Hematopoietic multipotent progenitor cell treated with erythropoietin and hydrocortisone succinate and interleukin-3 and kit ligand, for 4 days (in vitro differentiated cells): ENCODE measurements at regions not wholly inside any gene's neighbourhood (a gene's known extent, or its start where the extent isn't known, plus 50 kb on each side); places are given as distances from the start of the nearest gene placed in this dataset.
"Not testable (repeated sequence)": the region's sequence is repeated elsewhere in the genome, so short reads cannot be mapped to it uniquely, and the experiment has no call there.

Experiments used
- DNase-seq: peaks from one replicate; pipeline ENCODE4 v3.0.0-alpha.2; 2015

DNA sequence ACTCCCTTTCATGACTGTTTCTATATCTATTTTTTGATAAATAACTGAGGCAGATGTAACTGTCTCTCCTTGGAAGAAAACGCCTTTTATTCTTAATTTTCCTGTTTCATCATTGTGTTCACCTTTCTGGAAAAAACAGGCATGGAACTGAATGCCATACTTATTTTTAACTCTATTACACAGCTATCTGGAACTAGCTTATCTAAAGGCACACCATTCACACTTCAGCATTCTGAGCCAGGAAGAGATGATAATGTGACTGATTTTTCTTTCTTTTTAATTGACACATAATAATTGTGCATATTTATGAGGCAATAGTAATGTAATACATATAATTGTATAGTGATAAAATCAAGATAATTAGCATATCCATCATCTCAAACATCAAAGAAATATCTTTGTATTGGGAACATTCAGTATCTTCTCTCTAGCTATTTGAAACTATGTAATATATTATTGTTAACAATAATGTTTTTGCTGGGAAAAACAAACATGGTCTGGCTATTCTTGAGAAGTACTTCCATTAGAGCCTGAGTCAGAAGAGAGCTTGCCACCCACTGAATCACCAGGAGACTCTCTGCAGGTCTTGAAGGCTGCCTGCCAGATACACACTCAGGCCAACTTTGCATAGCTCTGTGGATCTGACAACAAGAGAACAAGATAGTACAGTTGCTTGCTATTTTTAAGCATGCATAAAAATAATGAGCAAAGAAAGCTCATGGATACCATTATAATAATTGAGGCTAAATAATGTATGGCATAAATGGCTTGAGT is 501.0 kb upstream of the EDIL3 start:
- no peak for DNase-seq

DNA sequence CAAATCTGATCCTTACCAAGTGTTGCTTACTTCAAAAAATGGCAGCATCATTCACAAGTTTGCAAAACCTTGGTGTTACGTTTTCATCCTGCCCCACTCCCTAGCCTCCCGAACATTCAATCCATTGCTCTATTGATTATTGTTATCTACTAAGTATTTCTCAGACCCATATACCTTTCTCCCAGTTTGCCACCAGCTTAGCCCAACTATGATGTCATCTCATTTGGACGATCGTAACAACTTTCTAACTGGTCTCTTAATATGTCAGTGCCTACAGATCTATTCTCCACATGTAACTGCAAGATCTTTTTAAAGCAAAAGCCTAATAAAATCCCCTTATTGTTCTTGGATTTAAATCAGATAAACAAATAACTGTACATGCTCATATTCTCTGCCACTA is 497.1 kb upstream of the EDIL3 start:
- no peak for DNase-seq

DNA sequence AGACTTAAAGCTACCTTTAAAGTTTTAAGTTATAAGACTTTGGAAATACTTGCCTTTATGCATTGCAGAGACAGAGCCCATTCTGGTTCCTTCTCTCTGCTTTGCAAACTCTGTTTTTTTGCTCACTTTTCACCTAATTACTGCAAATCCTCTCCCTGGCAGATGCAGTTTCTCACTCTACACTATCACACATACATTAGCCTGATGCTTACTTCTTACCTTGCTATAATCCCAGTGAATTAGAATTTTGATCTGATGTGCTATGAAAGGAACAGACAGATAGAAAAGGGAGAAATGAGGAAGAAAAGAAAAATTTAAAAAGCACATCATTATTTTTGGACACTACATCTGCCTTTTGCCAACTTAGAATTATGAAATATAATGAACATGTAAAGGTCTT is 489.5 kb upstream of the EDIL3 start:
- no peak for DNase-seq

DNA sequence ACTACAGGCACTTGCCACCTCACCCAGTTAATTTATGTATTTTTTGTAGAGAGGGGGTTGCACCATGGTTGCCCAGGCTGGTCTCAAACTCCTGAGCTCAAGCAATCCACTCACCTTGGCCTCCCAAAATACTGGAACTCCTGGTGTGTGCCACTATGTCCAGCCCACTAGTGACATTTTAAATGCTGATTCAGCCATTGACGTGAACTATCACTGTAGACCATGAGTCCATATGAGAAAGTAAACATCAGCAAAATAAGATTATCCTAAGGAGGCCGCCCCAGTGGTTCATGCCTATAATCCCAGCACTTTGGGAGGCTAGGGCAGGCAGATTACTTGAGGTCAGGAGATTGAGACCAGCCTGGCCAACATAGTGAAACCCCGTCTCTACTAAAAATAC is 488.1 kb upstream of the EDIL3 start:
- no peak for DNase-seq

DNA sequence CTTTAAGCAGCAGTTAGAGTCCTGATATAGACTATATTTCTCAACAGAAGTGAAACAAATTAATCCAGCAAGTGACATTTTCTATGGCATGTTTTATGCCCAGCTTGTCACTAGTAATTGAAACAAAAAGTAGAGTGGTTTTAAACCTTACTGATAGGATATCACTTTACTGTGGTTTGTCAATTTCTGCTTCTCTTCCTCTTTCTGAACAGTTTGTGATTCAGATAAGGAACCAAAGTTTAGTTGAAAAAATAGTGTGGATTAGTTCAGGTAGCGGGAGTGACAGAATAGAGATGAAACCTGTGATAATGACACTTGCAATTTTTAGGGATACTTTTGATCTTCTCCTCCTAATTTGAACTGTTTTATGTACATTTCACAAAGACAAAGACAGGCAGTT is 485.7 kb upstream of the EDIL3 start:
- peak; percentile 80 for DNase-seq

DNA sequence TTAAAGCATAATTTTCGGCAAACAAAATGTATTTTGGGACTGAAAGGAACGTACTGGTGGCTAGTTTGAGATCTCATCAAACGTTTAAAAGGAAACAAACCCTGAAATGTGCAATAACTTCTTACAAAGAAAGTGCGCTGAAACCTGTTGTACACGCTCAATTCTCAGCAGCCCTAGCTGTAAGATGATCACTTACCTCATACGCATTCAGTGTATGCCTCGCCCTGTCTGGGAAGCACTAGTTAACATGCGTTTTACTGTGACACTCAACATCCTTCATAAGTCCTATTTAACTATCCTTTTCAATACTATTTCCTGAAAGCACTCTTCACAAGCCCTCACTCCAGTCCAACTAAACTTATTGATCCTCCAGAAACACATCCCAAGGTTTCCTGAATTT is 485.0 kb upstream of the EDIL3 start:
- peak; percentile 7 for DNase-seq

DNA sequence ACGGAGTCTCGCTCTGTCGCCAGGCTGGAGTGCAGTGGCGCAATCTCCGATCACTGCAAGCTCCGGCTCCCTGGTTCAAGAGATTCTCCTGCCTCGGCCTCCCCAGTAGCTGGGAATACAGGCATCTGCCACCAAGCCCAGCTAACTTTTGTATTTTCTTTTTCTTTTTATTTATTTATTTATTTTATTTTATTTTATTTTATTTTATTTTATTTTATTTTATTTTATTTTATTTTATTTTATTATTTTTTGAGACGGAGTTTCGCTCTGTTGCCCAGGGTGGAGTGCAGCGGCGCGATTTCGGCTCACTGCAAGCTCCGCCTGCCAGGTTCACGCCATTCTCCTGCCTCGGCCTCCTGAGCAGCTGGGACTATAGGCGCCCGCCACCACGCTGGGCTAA is 479.3 kb upstream of the EDIL3 start:
- not testable (repeated sequence) for DNase-seq

DNA sequence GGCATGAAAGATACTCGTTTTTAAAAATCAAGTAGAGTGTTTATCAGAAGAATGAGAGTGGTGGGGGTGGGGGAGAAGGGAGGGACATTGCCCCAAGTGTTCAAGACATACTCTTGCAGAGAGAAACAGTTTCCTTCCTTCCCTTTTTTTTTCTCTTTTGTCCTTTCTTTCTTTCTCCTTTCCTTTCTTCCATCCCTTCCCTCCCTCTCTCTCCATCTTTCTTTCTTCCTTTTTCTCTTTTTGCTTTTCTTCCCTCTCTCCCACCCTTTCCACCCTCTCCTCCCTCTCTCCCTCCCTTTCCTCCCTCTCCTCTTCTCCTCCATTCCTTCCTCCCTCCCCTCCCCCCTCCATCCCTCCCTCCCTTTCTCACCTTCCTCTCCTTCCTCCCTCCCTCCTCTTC is 478.3 kb upstream of the EDIL3 start:
- DNase-seq: peak; percentile 10

DNA sequence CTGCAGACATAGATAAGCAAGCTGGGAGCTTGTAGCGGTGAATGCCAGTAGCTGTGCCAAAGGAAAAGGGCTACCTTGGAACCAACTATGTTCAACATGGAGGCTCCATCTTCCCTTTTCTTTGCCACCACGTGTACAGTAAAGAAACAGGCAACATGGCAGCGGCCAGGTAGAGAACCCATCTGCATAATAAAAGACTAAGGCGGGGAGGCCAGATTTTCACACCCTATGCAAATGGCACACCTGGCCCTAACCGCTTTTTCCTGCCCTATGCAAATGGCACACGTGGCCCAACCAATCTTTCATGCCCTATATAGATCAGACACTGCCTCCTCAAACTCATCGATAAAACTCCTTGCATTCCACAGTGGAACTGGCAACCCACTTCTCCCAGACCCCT is 477.5 kb upstream of the EDIL3 start:
- DNase-seq: no peak

DNA sequence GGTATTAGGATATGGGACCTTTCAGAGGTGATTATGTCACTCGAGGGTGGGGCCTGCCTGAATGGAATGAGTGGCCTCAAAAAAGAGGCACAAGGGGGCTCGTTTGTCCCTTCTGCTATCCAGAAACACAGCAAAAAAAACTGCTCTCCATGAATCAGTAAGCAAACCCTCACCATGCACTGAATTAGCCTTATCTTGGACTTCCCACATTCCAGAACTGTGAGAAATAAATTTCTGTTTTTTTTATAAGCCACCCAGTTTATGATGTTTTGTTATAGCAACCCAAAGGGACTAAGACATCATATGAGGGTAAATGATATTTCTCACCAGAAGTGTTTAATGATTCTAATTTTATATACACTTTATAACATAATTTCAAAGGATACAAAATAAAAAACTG is 476.6 kb upstream of the EDIL3 start:
- no peak for DNase-seq

DNA sequence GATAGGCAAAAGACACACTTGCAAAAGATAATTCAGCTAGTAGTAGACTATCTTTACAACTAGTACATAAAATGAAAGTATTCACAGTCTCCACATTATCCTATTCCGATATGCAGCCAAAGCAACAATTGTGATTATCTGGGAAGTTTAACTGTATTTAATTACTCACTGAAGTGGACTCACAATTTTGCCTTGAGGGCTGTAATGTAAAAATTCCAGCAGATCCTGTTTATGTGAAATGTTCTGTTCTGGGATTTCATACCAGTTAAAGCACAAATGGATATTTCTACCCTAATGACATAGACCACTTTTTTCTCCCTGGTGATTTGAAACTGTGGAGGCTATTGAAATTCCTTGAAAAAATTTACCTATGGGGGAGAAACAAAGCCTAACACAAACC is 474.4 kb upstream of the EDIL3 start:
- no peak for DNase-seq

DNA sequence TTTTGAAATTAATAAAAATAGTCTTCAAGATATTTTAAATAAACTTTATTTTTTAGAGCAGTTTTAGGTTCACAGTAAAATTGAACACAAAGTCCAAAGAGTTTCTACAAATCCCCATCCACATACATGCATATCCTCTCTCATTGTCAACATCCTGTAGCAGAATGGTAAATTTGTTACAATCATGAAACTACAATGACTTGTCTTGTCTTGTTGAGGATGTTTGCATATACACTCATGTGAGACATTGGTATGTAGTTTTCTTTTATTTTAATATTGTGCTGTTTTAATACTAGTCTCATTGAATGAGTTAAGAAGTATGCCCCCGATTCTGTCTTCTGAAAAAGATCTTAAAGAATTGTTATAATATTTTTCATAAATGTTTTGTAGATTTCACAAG is 447.0 kb upstream of the EDIL3 start:
- DNase-seq: no peak

DNA sequence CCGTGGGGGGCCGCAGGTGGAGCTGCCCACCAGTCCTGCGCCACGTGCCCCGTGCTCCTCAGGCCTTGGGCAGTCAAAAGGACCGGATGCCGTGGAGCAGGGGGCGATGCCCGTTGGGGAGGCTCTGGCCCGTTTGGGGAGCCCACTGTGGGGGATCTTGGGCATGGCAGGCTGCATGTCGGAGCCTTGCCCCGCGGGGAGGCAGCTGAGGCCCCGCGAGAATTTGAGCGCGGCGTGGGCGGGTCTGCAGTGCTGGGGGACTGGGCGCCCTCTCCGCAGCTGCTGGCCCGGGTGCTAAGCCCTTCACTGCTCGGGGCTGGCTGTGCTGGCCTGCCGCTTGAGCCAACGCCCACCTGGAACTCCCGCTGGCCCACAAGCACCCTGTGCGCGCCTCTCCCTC is 445.6 kb upstream of the EDIL3 start:
- no peak for DNase-seq

DNA sequence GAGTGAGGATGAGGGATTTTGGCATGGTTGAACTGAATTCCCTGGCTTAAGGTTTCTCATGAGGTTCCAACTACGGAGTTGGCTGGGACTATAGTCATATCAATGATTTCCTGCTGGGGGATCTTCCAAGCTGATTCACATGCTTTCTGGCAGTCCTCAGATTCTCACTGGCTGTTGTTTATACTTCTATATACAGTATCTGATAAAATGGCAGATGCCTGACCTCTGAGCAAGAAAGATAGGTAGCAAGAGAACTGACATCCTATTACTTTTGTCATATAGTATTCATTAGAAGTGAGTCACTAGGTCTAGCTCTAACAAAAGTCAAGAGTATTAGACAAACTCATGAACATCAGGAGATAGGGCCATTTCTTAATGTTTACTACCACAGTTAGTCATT is 440.9 kb upstream of the EDIL3 start:
- DNase-seq: no peak

DNA sequence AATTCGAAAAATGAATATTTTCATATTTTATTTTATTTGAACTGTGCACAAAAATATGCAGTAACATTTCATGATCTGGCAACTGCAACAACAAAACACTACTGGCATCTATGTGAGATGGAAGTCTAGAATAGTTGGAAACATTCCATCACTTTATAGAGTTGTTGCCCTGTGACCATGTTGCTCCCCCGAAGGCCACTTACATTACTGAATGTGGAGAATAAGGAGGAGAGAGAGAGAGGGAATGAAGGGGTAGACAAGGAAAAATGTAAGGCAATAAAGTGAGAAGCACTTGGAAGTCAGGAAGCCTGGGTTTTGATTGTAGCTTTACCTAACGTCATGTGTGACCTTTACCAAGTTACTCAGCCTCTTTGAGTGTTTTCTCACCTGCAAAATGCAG is 437.2 kb upstream of the EDIL3 start:
- DNase-seq: no peak

DNA sequence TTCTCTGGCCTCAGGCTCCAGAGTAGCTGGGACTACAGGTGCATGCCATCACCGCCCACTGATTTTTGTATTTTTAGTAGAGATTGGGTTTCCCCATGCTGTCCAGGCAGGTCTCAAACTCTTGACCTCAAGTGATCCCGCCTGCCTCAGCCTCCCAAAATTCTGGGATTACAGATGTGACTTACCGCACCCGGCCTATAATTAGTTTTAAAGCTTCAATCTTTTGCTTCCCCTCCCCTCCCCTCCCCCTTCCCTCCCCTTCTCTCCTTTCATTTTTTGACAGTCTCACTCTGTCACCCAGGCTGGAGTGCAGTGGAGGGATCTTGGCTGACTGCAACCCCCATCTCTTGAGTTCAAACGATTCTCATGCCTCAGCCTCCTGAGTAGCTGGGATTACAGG is 433.3 kb upstream of the EDIL3 start:
- DNase-seq: no peak

DNA sequence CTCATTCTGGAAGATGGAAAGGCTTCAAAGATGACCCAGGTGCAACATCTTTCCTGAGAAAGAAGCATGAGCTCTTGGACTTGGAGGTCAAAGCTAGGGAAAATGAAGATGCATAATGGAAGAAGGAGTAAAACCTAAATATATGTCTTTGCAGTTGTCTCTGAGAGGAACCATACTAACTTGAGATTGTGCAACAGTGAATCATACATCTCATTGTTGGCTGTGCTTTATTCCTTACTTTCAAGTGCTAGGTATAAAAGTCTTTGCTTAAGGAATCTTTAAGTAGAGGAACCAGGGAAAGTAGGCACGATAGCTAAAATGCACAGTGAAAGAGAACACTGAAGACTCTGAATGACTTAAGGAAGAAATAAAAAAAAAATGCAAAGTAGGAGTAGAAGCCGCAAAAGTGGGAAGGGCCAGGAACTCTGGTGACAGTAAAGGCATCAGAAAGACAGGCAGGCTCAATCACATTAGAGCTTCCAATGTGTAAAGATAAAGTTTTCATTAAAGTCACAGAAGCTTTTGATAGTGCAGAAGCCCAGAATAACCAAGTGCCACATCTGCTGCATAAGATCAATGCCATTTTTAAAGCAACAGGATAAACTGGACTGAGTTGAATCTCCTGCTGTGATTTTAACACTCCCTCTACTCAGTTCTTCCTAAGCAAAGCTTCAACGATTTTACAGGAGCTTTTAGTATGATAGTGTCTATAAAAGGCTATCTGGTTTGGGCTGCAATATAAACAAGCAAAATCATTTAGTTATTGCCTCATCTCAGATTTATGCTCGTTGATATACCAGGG is 432.3 kb upstream of the EDIL3 start:
- no peak for DNase-seq

DNA sequence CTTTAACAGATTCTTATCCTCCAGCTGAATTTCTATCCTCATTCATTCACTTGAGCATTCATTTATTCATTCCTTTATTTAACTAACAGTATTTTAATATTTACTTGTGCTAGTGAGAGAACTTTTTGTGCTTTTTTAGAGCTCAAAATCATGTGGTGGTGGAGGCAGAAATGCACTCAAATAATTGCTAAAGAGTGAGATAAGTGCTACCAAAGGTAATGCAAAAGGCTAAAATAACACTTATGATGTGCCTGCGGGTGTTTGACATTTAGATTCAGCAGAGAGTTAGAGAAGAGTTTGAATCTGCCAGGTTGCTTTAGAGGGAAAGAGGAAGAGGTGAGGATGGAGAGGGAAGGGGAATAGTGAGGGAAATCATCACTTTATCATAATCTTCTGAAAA is 431.5 kb upstream of the EDIL3 start:
- no peak for DNase-seq

DNA sequence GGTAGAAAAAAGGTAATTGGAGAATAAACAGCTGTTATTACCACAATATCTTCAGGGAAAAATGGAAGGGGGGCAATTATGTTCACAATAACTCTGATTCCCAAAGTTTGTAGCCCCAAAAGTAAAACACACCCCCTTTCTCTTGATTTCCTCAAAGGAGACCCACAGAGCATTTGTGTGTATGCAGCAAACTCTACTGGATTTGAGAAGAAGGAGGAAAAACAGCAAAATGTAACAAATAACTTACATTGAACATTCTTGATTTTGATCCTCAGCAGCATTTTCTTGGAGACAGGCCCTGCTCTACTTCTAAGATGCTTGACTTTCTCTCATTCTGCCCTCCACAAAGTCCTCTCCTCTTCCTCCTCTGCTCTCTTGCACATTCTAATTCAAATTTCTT is 420.8 kb upstream of the EDIL3 start:
- DNase-seq: no peak

DNA sequence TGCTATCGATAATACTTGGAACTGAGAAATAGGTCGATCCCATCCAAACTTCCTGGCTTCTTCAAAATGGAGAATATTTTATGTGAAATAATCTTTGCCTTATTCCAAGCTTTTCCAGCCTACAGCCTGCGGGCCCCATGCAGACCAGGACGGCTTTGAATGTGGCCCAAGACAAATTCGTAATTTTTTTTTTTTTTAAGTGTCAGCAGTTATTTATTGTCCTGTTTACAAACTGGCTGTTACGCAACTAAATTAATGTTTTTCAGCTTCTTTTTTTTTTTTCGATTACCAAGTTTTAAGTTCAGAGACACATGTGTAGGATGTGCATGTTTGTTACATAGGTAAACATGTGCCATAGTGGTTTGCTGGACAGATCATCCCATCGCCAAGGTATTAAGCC is 411.7 kb upstream of the EDIL3 start:
- no peak for DNase-seq

DNA sequence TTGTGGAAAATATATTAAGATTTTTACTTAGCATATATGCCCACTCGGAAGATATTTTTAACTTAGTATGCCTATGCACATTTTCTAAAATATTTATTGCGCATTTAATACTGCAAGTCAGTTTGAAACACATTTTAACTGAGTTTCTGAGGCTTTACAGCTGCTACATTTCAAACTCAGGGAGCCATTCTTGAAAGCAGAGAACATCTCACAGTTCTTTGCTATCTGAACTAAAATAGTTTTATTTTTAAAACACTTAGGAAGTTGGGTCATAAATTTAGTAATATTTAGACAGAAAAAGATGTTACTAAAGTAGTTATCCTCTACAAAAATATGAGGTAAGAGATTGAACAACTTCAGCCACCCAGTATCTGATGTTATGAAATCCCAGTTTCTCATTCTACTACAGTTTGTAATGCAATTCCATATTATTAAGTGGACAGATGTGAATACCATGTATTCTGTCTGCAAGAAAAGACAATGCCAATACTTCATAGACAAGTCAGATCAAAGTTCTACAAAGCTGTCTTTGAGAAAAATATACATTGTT is 409.9 kb upstream of the EDIL3 start:
- no peak for DNase-seq

DNA sequence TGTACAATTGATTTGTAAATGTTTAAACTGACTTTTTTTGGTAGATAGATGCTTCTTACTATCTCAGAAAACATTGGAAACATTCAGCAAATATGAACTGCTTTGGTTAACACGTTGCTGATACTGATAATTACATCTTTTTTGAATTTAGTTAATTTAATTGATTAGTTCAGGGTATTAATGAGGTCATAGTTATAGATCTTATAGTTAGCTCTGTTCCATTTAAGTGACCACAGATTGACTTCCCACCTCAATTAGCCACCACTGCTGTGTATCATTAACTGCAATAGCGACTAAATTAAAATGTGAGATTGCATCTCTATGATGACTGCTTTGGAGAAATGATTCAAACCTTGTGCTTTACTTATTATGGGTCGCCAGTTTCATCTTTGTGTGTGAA is 407.1 kb upstream of the EDIL3 start:
- DNase-seq: no peak

DNA sequence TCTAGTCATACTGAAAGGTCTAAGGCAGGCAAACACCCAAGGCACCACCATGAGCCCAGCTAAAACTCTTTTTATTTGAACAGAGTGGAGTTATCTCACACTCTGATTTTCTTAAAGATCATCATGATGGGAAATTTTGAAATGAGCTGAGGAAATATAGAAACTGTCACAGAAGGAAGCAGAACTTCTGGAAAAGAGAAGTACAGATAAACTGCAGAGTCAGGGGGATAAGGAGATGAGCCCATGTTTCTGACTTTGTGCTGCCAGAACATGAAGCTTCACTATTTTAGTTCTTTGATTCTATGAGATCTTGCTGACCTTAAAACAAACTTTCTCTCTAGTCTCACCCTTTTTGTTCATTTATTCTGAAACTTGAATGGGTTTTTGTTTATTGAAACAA is 406.5 kb upstream of the EDIL3 start:
- DNase-seq: peak; percentile 1

DNA sequence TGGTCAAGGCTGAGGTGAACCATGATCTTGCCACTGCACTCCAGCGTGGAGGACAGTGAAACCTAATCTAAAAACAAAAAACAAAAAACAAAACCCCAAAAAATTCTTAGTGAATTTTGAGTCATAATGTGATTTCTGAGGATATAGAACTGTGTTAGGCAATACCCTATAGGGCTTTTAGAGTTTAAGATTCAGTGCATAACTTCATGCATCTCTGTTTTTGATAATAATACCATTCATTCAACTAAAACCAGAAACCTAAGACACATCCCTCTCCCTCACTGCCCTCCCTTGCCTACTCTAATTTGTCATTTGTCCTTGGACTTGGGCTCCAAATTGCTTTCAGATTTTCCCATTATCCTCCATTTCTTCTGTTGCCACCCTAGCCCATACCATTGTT is 405.7 kb upstream of the EDIL3 start:
- no peak for DNase-seq
